ENCODE measurements at regions not wholly inside any gene's neighbourhood (a gene's known extent, or its start where the extent isn't known, plus 50 kb on each side); places are given as distances from the start of the nearest gene placed in this dataset.

DNA sequence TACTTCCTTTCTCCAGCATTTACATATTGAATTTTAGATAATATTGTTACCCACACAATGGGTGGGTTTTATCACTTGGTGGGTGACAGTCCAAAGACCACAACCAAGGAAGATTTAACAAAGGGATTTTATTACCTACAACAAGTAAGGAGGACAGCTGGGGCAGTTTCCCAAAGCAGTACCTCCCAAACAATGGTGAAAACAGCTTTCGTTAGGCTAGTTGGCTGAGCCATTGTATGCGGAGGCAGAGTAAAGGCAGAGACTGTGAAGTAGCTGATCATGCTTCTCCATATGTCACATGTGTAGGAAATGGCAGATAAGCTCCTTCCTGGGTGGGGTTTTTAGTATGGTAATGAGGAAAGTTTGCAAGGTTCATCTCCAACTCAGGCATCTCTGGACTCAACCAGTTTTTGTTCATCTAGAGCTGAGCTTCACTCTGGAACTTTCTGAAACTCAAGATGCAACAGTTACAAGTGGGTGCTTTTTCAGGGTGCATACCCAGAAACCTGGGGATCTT, 104.3 kb upstream of the PSMD7 start:
- WGBS, result 88% methylated on average over 2 of the region's 2 CpGs
- Histone ChIP-seq H3K23ac (ENCODE audit: low read length in 2 of 2) (no peak overlapping the region), H2AK5ac (ENCODE audit: low read length, severe bottlenecking) (no peak overlapping the region), H3K9me3 (ENCODE audit: control insufficient read depth, low read length) (peaks cover 3% of the 10 kb centered on the region), H4K91ac (ENCODE audit: low read length) (no peak overlapping the region), H3K14ac (ENCODE audit: low read length in 2 of 2) (no peak overlapping the region), H3K27me3 (ENCODE audit: control insufficient read depth in 1 of 2, insufficient read depth in 1 of 2, low read length in 2 of 2) (no peaks in the 10 kb centered on the region), H3K36me3 (ENCODE audit: control insufficient read depth in 1 of 2, insufficient read depth in 2 of 2, low read depth in 1 of 2, low read length in 2 of 2) (no peaks in the 10 kb centered on the region), H2BK5ac (ENCODE audit: low read depth, low read length, poor library complexity, severe bottlenecking) (no peak overlapping the region), H2BK15ac (ENCODE audit: low read depth, poor library complexity, severe bottlenecking) (no peak overlapping the region), H3K9ac (ENCODE audit: low read length) (no peak overlapping the region), H2BK12ac (ENCODE audit: low read length in 2 of 2) (no peak overlapping the region), H3K4ac (ENCODE audit: low read depth in 1 of 2, low read length in 2 of 2) (no peak overlapping the region), H4K8ac (ENCODE audit: low read length) (no peak overlapping the region), H3K18ac (ENCODE audit: low read depth in 1 of 2, low read length in 2 of 2) (no peak overlapping the region), H3K27ac (ENCODE audit: low read length, poor library complexity, severe bottlenecking) (no peak overlapping the region), H2AFZ (ENCODE audit: low read depth, low read length) (no peak overlapping the region), H2BK120ac (ENCODE audit: low read depth, low read length) (no peak overlapping the region), H3K4me3 (ENCODE audit: insufficient read depth in 1 of 2, low read depth in 1 of 2, low read length in 2 of 2) (no peak overlapping the region), H3K4me2 (ENCODE audit: low read length, poor library complexity, severe bottlenecking) (no peak overlapping the region), H3K79me1 (replicated peaks; ENCODE audit: low read length, poor library complexity, severe bottlenecking) (no peaks in the 10 kb centered on the region), H3K4me1 (ENCODE audit: control insufficient read depth, insufficient read depth, low read depth, low read length) (no peaks in the 10 kb centered on the region)
- DNase-seq, result no peak

DNA sequence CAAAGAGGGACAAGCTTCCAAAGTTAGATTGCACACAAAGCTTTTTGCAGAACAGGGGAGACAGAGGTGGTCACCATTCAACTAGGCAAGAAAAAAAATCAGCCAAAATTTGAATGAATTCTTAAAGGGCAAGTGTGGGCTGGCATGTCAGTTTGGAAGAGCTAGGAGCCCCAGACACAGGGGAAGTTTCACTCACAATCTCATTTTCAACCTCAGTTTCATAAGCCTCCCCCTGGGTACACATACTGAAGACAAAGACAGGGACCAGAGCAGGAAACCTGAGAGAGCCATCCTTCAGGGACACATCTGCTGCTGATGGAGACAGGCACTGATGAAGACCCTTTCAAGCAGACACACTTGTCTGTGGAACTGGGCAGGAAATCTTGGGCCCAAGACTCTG, 106.3 kb upstream of the PSMD7 start:
- Histone ChIP-seq H3K4me3 (ENCODE audit: insufficient read depth in 1 of 2, low read depth in 1 of 2, low read length in 2 of 2) (no peak overlapping the region), H3K14ac (ENCODE audit: low read length in 2 of 2) (no peak overlapping the region), H3K9me3 (ENCODE audit: control insufficient read depth, low read length) (peaks cover 3% of the 10 kb centered on the region), H3K79me1 (replicated peaks; ENCODE audit: low read length, poor library complexity, severe bottlenecking) (no peaks in the 10 kb centered on the region), H3K18ac (ENCODE audit: low read depth in 1 of 2, low read length in 2 of 2) (no peak overlapping the region), H2BK5ac (ENCODE audit: low read depth, low read length, poor library complexity, severe bottlenecking) (no peak overlapping the region), H3K4me1 (ENCODE audit: control insufficient read depth, insufficient read depth, low read depth, low read length) (no peaks in the 10 kb centered on the region), H2AK5ac (ENCODE audit: low read length, severe bottlenecking) (no peak overlapping the region), H2BK15ac (ENCODE audit: low read depth, poor library complexity, severe bottlenecking) (no peak overlapping the region), H3K9ac (ENCODE audit: low read length) (no peak overlapping the region), H3K4ac (ENCODE audit: low read depth in 1 of 2, low read length in 2 of 2) (no peak overlapping the region), H2AFZ (ENCODE audit: low read depth, low read length) (no peak overlapping the region), H3K27me3 (ENCODE audit: control insufficient read depth in 1 of 2, insufficient read depth in 1 of 2, low read length in 2 of 2) (no peaks in the 10 kb centered on the region), H4K8ac (ENCODE audit: low read length) (no peak overlapping the region), H3K27ac (ENCODE audit: low read length, poor library complexity, severe bottlenecking) (no peak overlapping the region), H3K36me3 (ENCODE audit: control insufficient read depth in 1 of 2, insufficient read depth in 2 of 2, low read depth in 1 of 2, low read length in 2 of 2) (no peaks in the 10 kb centered on the region), H2BK120ac (ENCODE audit: low read depth, low read length) (no peak overlapping the region), H3K23ac (ENCODE audit: low read length in 2 of 2) (no peak overlapping the region), H2BK12ac (ENCODE audit: low read length in 2 of 2) (no peak overlapping the region), H4K91ac (ENCODE audit: low read length) (no peak overlapping the region), H3K4me2 (ENCODE audit: low read length, poor library complexity, severe bottlenecking) (no peak overlapping the region)
- DNase-seq, result no peak

- 50% methylated on average over 1 of the region's 4 CpGs for WGBS
- H3K27me3 ChIP-seq (ENCODE audit: control insufficient read depth in 1 of 2, insufficient read depth in 1 of 2, low read length in 2 of 2), result no peaks in the 10 kb centered on the region
- no peak for DNase-seq
These were observed 107.8 kb upstream of the PSMD7 start for GRCh38 chr16:74188856-74189255.

GRCh38 chr16:74186561-74186971, 110.0 kb upstream of the PSMD7 start:
- Histone ChIP-seq H3K27me3 (ENCODE audit: control insufficient read depth in 1 of 2, insufficient read depth in 1 of 2, low read length in 2 of 2) (no peaks in the 10 kb centered on the region), H3K79me1 (replicated peaks; ENCODE audit: low read length, poor library complexity, severe bottlenecking) (no peaks in the 10 kb centered on the region), H3K36me3 (ENCODE audit: control insufficient read depth in 1 of 2, insufficient read depth in 2 of 2, low read depth in 1 of 2, low read length in 2 of 2) (no peaks in the 10 kb centered on the region), H3K4ac (ENCODE audit: low read depth in 1 of 2, low read length in 2 of 2) (no peak overlapping the region), H2BK120ac (ENCODE audit: low read depth, low read length) (no peak overlapping the region), H3K23ac (ENCODE audit: low read length in 2 of 2) (no peak overlapping the region), H2BK15ac (ENCODE audit: low read depth, poor library complexity, severe bottlenecking) (no peak overlapping the region), H4K91ac (ENCODE audit: low read length) (no peak overlapping the region), H2AK5ac (ENCODE audit: low read length, severe bottlenecking) (no peak overlapping the region), H2BK5ac (ENCODE audit: low read depth, low read length, poor library complexity, severe bottlenecking) (no peak overlapping the region), H2AFZ (ENCODE audit: low read depth, low read length) (no peak overlapping the region), H3K4me3 (ENCODE audit: insufficient read depth in 1 of 2, low read depth in 1 of 2, low read length in 2 of 2) (no peak overlapping the region), H3K14ac (ENCODE audit: low read length in 2 of 2) (no peak overlapping the region), H3K4me2 (ENCODE audit: low read length, poor library complexity, severe bottlenecking) (no peak overlapping the region), H3K9me3 (ENCODE audit: control insufficient read depth, low read length) (peaks cover 7% of the 10 kb centered on the region), H3K9ac (ENCODE audit: low read length) (peak overlapping the region; percentile 25), H3K4me1 (ENCODE audit: control insufficient read depth, insufficient read depth, low read depth, low read length) (no peaks in the 10 kb centered on the region), H3K18ac (ENCODE audit: low read depth in 1 of 2, low read length in 2 of 2) (no peak overlapping the region), H2BK12ac (ENCODE audit: low read length in 2 of 2) (no peak overlapping the region), H3K27ac (ENCODE audit: low read length, poor library complexity, severe bottlenecking) (no peak overlapping the region), H4K8ac (ENCODE audit: low read length) (no peak overlapping the region)
- 49% methylated on average over 3 of the region's 3 CpGs for WGBS
- DNase-seq, result no peak

More at GRCh38 chr16:74188856-74189255, 107.8 kb upstream of the PSMD7 start:
- Histone ChIP-seq H4K91ac (ENCODE audit: low read length) (no peak overlapping the region), H3K4me1 (ENCODE audit: control insufficient read depth, insufficient read depth, low read depth, low read length) (no peaks in the 10 kb centered on the region), H3K9me3 (ENCODE audit: control insufficient read depth, low read length) (peaks cover 3% of the 10 kb centered on the region), H3K27ac (ENCODE audit: low read length, poor library complexity, severe bottlenecking) (no peak overlapping the region), H2AK5ac (ENCODE audit: low read length, severe bottlenecking) (no peak overlapping the region), H2BK12ac (ENCODE audit: low read length in 2 of 2) (no peak overlapping the region), H3K9ac (ENCODE audit: low read length) (no peak overlapping the region), H2BK5ac (ENCODE audit: low read depth, low read length, poor library complexity, severe bottlenecking) (no peak overlapping the region), H2BK15ac (ENCODE audit: low read depth, poor library complexity, severe bottlenecking) (no peak overlapping the region), H3K18ac (ENCODE audit: low read depth in 1 of 2, low read length in 2 of 2) (no peak overlapping the region), H3K79me1 (replicated peaks; ENCODE audit: low read length, poor library complexity, severe bottlenecking) (no peaks in the 10 kb centered on the region), H2AFZ (ENCODE audit: low read depth, low read length) (no peak overlapping the region), H3K4ac (ENCODE audit: low read depth in 1 of 2, low read length in 2 of 2) (no peak overlapping the region), H3K23ac (ENCODE audit: low read length in 2 of 2) (no peak overlapping the region), H3K4me2 (ENCODE audit: low read length, poor library complexity, severe bottlenecking) (no peak overlapping the region), H3K36me3 (ENCODE audit: control insufficient read depth in 1 of 2, insufficient read depth in 2 of 2, low read depth in 1 of 2, low read length in 2 of 2) (no peaks in the 10 kb centered on the region), H4K8ac (ENCODE audit: low read length) (no peak overlapping the region), H2BK120ac (ENCODE audit: low read depth, low read length) (no peak overlapping the region), H3K14ac (ENCODE audit: low read length in 2 of 2) (no peak overlapping the region), H3K4me3 (ENCODE audit: insufficient read depth in 1 of 2, low read depth in 1 of 2, low read length in 2 of 2) (no peak overlapping the region)

Measured in mesenchymal stem cell (in vitro differentiated cells and primary cell).